A549 (cell line): ENCODE measurements at regions not wholly inside any gene's neighbourhood (a gene's known extent, or its start where the extent isn't known, plus 50 kb on each side); places are given as distances from the start of the nearest gene placed in this dataset.

Experiments used
- ATAC-seq, 2 experiments: fragments of 200-7000 bp in 1 of 2; fragments of >200 bp in 1 of 2; cut with Nextera tagmentation in 1 of 2; cut with Tn5 transposase in 1 of 2; 3 replicates each; pipeline versions ENCODE4 v1.8.0 to v1.9.1; 2018 to 2020; ENCODE audit warnings: mild to moderate bottlenecking in 1 of 2, moderate library complexity in 1 of 2
- CTCF ChIA-PET: fragments of 300-600 bp; sonication (Branson Sonifier 250); formaldehyde crosslinking; extraction: SDS; loops from one replicate; lab custom pipeline; 2021; ENCODE audit warnings: antibody characterized with exemption, inconsistent platforms; lab: Yijun Ruan, JAX
- POLR2A ChIA-PET: fragments of 350-600 bp; formaldehyde crosslinking; extraction: SDS; loops from one replicate; lab custom pipeline; 2021; ENCODE audit warnings: antibody characterized with exemption, inconsistent platforms; lab: Yijun Ruan, JAX
- DNase-seq, 2 experiments: peaks; one replicate each; pipeline versions ENCODE4 v3.0.0 to v3.0.0-alpha.2; 2011 to 2016; ENCODE audit warnings: low read depth in 1 of 2, low spot score in 1 of 2
- FAIRE-seq: peaks from 2 replicates; lab custom pipeline; 2011; peaks lifted over from hg19 to GRCh38; lab: Jason Lieb, UNC
- H3K27ac ChIP-seq, 2 experiments: fragments of >200 bp; sonication (Bioruptor Twin); formaldehyde crosslinking; 3 replicates each; pipeline ENCODE4 v1.5.1; 2016 to 2017
- H3K4me1 ChIP-seq: fragments of >200 bp; sonication (Bioruptor Twin); formaldehyde crosslinking; 3 replicates; pipeline ENCODE4 v1.6.1; 2016
- H3K4me2 ChIP-seq: fragments of >200 bp; sonication (Bioruptor Twin); formaldehyde crosslinking; 3 replicates; pipeline ENCODE4 v1.6.1; 2016
- H3K4me3 ChIP-seq: fragments of >200 bp; sonication (Bioruptor Twin); formaldehyde crosslinking; 3 replicates; pipeline ENCODE4 v1.5.1; 2016
- H3K9me3 ChIP-seq: fragments of >200 bp; sonication (Bioruptor Twin); formaldehyde crosslinking; 3 replicates; pipeline ENCODE4 v1.6.1; 2016
- CTCF ChIP-seq: fragments of >200 bp; sonication (Bioruptor Twin); formaldehyde crosslinking; IDR thresholded peaks from 3 replicates; pipeline ENCODE4 v1.5.1; 2016
- E2F6 ChIP-seq: IDR thresholded peaks from 2 replicates; pipeline ENCODE4 v1.6.1; 2012; ENCODE audit warnings: low read depth, borderline replicate concordance
- EHF ChIP-seq: fragments of 250-450 bp; sonication (Bioruptor Pico); IDR thresholded peaks from 2 replicates; pipeline ENCODE4 v1.5.0; 2020; ENCODE audit warnings: mild to moderate bottlenecking
- EHMT2 ChIP-seq: fragments of 200-600 bp; sonication (generic); IDR thresholded peaks from 2 replicates; pipeline ENCODE4 v1.6.1; 2016; ENCODE audit warnings: antibody characterized with exemption, low read depth, mild to moderate bottlenecking, moderate library complexity
- EP300 ChIP-seq, 2 experiments: fragments of >200 bp; sonication (Bioruptor Twin); formaldehyde crosslinking; IDR thresholded peaks; 2 replicates in 1 of 2; 3 replicates in 1 of 2; pipeline ENCODE4 v1.6.1; 2016 to 2017
- GATA3 ChIP-seq: IDR thresholded peaks from 2 replicates; pipeline ENCODE4 v1.6.1; 2012; ENCODE audit warnings: borderline replicate concordance
- HDAC2 ChIP-seq: fragments of 200-600 bp; sonication (generic); IDR thresholded peaks from 2 replicates; pipeline ENCODE4 v1.6.1; 2016
- HEYL ChIP-seq: fragments of 250-450 bp; sonication (Bioruptor Pico); IDR thresholded peaks from 2 replicates; pipeline ENCODE4 v1.8.0; 2021; ENCODE audit warnings: mild to moderate bottlenecking, moderate library complexity
- HMGXB4 ChIP-seq: fragments of 250-450 bp; sonication (Bioruptor Pico); IDR thresholded peaks from 2 replicates; pipeline ENCODE4 v1.5.0; 2021; ENCODE audit warnings: mild to moderate bottlenecking, moderate library complexity, borderline replicate concordance
- JUN ChIP-seq, 2 experiments: fragments of >200 bp; sonication (Bioruptor Twin); formaldehyde crosslinking; IDR thresholded peaks; 2 replicates in 1 of 2; 3 replicates in 1 of 2; pipeline ENCODE4 v1.6.1; 2016 to 2017
- JUNB ChIP-seq: fragments of >200 bp; sonication (Bioruptor Twin); formaldehyde crosslinking; IDR thresholded peaks from 2 replicates; pipeline ENCODE4 v1.6.1; 2016
- KDM1A ChIP-seq: fragments of 200-600 bp; sonication (generic); IDR thresholded peaks from 2 replicates; pipeline ENCODE4 v1.6.1; 2016; ENCODE audit warnings: low read depth, mild to moderate bottlenecking
- KDM5A ChIP-seq: fragments of 200-600 bp; sonication (generic); IDR thresholded peaks from 2 replicates; pipeline ENCODE4 v1.6.1; 2016; ENCODE audit warnings: antibody characterized with exemption, mild to moderate bottlenecking
- MAFK ChIP-seq: fragments of 450-650 bp; IDR thresholded peaks from 2 replicates; pipeline ENCODE4 v1.6.1; 2014; ENCODE audit not compliant: partially characterized antibody
- MAZ ChIP-seq: fragments of 150-350 bp; IDR thresholded peaks from 2 replicates; pipeline ENCODE4 v1.6.1; 2014; ENCODE audit warnings: antibody characterized with exemption, low read depth, low read length, borderline replicate concordance
- NFE2L2 ChIP-seq: fragments of 150-350 bp; conservative IDR thresholded peaks from 2 replicates; pipeline ENCODE4 v1.6.1; 2014; ENCODE audit warnings: low read length
- NR3C1 ChIP-seq: fragments of >200 bp; sonication (Bioruptor Twin); formaldehyde crosslinking; IDR thresholded peaks from 3 replicates; pipeline ENCODE4 v1.6.1; 2017
- PHF8 ChIP-seq: fragments of 200-600 bp; sonication (generic); IDR thresholded peaks from 2 replicates; pipeline ENCODE4 v1.6.1; 2016; ENCODE audit warnings: low read depth, mild to moderate bottlenecking, antibody characterized with exemption, moderate library complexity, borderline replicate concordance
- POLR2AphosphoS2 ChIP-seq: conservative IDR thresholded peaks from 2 replicates; pipeline ENCODE4 v1.6.1; 2012; ENCODE audit warnings: low read length, improper control_type of control experiment, inconsistent platforms
- RAD21 ChIP-seq, 2 experiments: fragments of >200 bp in 1 of 2; sonication (Bioruptor Twin) in 1 of 2; formaldehyde crosslinking in 1 of 2; IDR thresholded peaks in 1 of 2; conservative IDR thresholded peaks in 1 of 2; 2 replicates in 1 of 2; 3 replicates in 1 of 2; pipeline ENCODE4 v1.6.1; 2012 to 2018; ENCODE audit warnings: inconsistent platforms in 1 of 2
- REST ChIP-seq: fragments of 200-600 bp; sonication (generic); IDR thresholded peaks from 2 replicates; pipeline ENCODE4 v1.6.1; 2016; ENCODE audit warnings: antibody characterized with exemption, mild to moderate bottlenecking, moderate library complexity
- RFX5 ChIP-seq: fragments of 450-650 bp; IDR thresholded peaks from 2 replicates; pipeline ENCODE4 v1.7.1; 2014; ENCODE audit warnings: antibody characterized with exemption, mild to moderate bottlenecking, moderate library complexity
- TFCP2L1 ChIP-seq: fragments of 250-450 bp; sonication (Bioruptor Pico); IDR thresholded peaks from 2 replicates; pipeline ENCODE4 v1.5.0; 2021; ENCODE audit warnings: mild to moderate bottlenecking
- ZC3H11A ChIP-seq: fragments of 450-650 bp; IDR thresholded peaks from 2 replicates; pipeline ENCODE4 v1.6.1; 2014; ENCODE audit warnings: antibody characterized with exemption, mild to moderate bottlenecking
- ZNF302 ChIP-seq: fragments of 250-450 bp; sonication (Bioruptor Pico); IDR thresholded peaks from 2 replicates; pipeline ENCODE4 v1.9.0; 2021; ENCODE audit warnings: inconsistent platforms, mild to moderate bottlenecking, moderate library complexity
- WGBS: methylation state at CpG from one replicate; pipeline ENCODE4 v1.1.6; 2017; ENCODE audit errors: missing lambda C conversion rate; 5-methylcytosine and 5-hydroxymethylcytosine counted together

GRCh38 chr7:111640416-111640815 lies 78.1 kb upstream of the IMMP2L start:
- POLR2A ChIA-PET = no interaction called here
- no peak overlapping the region for H3K4me2 ChIP-seq
- TF ChIP-seq KDM1A (no peak), HMGXB4 (no peak), HDAC2 (no peak), ZC3H11A (no peak), RAD21 (conservative IDR thresholded peaks at IDR 0.05 in 1 of 2, IDR thresholded peaks at IDR 0.05 in 1 of 2) (no peak), EHF (CRISPR knock-in tag) (no peak), MAZ (no peak), KDM5A (no peak), ZNF302 (CRISPR knock-in tag) (no peak), PHF8 (no peak), JUN (IDR thresholded peaks at IDR 0.05) (no peak), REST (no peak), POLR2AphosphoS2 (no peak), TFCP2L1 (CRISPR knock-in tag) (no peak)
- WGBS = 60% methylated on average over 3 of the region's 3 CpGs
- DNase-seq (no peak), ATAC-seq (no peak), FAIRE-seq (no peak)
- H3K9me3 ChIP-seq = no peaks in the 10 kb centered on the region
- 0 out of 3 replicates have a peak, but pooled peaks cover 5% of the 10 kb centered on the region for H3K4me1 ChIP-seq
- H3K4me3 ChIP-seq = no peak overlapping the region
- no peak overlapping the region for H3K27ac ChIP-seq
- CTCF ChIA-PET = no interaction called here

GRCh38 chr7:111639934-111640333 lies 77.6 kb upstream of the IMMP2L start:
- ATAC-seq = no peak
- Histone ChIP-seq H3K4me2 (no peak overlapping the region), H3K4me1 (0 out of 3 replicates have a peak, but pooled peaks cover 5% of the 10 kb centered on the region), H3K27ac (no peak overlapping the region)
- FAIRE-seq = no peak
- 49% methylated on average over 2 of the region's 2 CpGs for WGBS
- no peak for DNase-seq
- TF ChIP-seq REST = no peak
- TF ChIP-seq RFX5 = no peak
- TF ChIP-seq PHF8 = no peak
- TF ChIP-seq GATA3 = no peak
- no peak for TF ChIP-seq MAFK
- TF ChIP-seq RAD21 (conservative IDR thresholded peaks at IDR 0.05 in 1 of 2, IDR thresholded peaks at IDR 0.05 in 1 of 2) = no peak
- TF ChIP-seq JUN (IDR thresholded peaks at IDR 0.05) = no peak
- TF ChIP-seq HEYL (CRISPR knock-in tag) = no peak
- TF ChIP-seq CTCF = no peak
- TF ChIP-seq JUNB = no peak
- TF ChIP-seq NFE2L2 = no peak
- TF ChIP-seq MAZ = no peak
- no peak for TF ChIP-seq EHMT2
- TF ChIP-seq E2F6 = no peak
- no peak for TF ChIP-seq NR3C1
- TF ChIP-seq EP300 (IDR thresholded peaks at IDR 0.05) = no peak
- no peak for TF ChIP-seq ZC3H11A
- TF ChIP-seq, all 56 proteins: peak for 0
- Histone ChIP-seq H3K9me3 (no peaks in the 10 kb centered on the region), H3K4me3 (no peak overlapping the region)
- CTCF ChIA-PET = no interaction called here
- POLR2A ChIA-PET = no interaction called here
